ENCODE measurements at regions not wholly inside any gene's neighbourhood (a gene's known extent, or its start where the extent isn't known, plus 50 kb on each side); places are given as distances from the start of the nearest gene placed in this dataset.

GRCh38 chr6:149212206-149212605 is 105.3 kb upstream of the TAB2 start:
- no peak for ATAC-seq (ENCODE audit: insufficient number of reproducible peaks, low FRiP score, low read depth)
- H3K27ac ChIP-seq = no peak overlapping the region
- H3K27me3 ChIP-seq (replicated peaks; ENCODE audit: insufficient read depth) = no peaks in the 10 kb centered on the region
- H3K4me1 ChIP-seq (ENCODE audit: control insufficient read depth in 1 of 2, low read depth in 2 of 2) = no peaks in the 10 kb centered on the region
- DNase-seq (ENCODE audit: low spot score) = no peak
- no peaks in the 10 kb centered on the region for H3K36me3 ChIP-seq
- no peak overlapping the region for H3K4me3 ChIP-seq
- no peak for TF ChIP-seq CTCF (IDR thresholded peaks at IDR 0.05)
- H3K9me3 ChIP-seq = no peaks in the 10 kb centered on the region

GRCh38 chr6:149212892-149213801 is 104.4 kb upstream of the TAB2 start:
- Histone ChIP-seq H3K4me1 (ENCODE audit: control insufficient read depth in 1 of 2, low read depth in 2 of 2) (no peaks in the 10 kb centered on the region), H3K27ac (no peak overlapping the region), H3K4me3 (no peak overlapping the region), H3K36me3 (no peaks in the 10 kb centered on the region), H3K27me3 (replicated peaks; ENCODE audit: insufficient read depth) (no peaks in the 10 kb centered on the region), H3K9me3 (no peaks in the 10 kb centered on the region)
- DNase-seq (ENCODE audit: low spot score) (no peak), ATAC-seq (ENCODE audit: insufficient number of reproducible peaks, low FRiP score, low read depth) (no peak)
- TF ChIP-seq CTCF (IDR thresholded peaks at IDR 0.05) = no peak

- H3K27ac ChIP-seq = no peak overlapping the region
- H3K36me3 ChIP-seq = no peaks in the 10 kb centered on the region
- DNase-seq (ENCODE audit: low spot score) (no peak), ATAC-seq (ENCODE audit: insufficient number of reproducible peaks, low FRiP score, low read depth) (no peak)
- H3K9me3 ChIP-seq = no peaks in the 10 kb centered on the region
- no peaks in the 10 kb centered on the region for H3K27me3 ChIP-seq (replicated peaks; ENCODE audit: insufficient read depth)
- H3K4me1 ChIP-seq (ENCODE audit: control insufficient read depth in 1 of 2, low read depth in 2 of 2) = no peaks in the 10 kb centered on the region
- no peak overlapping the region for H3K4me3 ChIP-seq
- no peak for TF ChIP-seq CTCF (IDR thresholded peaks at IDR 0.05)
Measured at GRCh38 chr6:149213829-149214228, 103.7 kb upstream of the TAB2 start.

- Histone ChIP-seq H3K27me3 (replicated peaks; ENCODE audit: insufficient read depth) (no peaks in the 10 kb centered on the region), H3K9me3 (no peaks in the 10 kb centered on the region), H3K27ac (no peak overlapping the region), H3K36me3 (no peaks in the 10 kb centered on the region), H3K4me1 (ENCODE audit: control insufficient read depth in 1 of 2, low read depth in 2 of 2) (no peaks in the 10 kb centered on the region), H3K4me3 (no peak overlapping the region)
- DNase-seq (ENCODE audit: low spot score) (no peak), ATAC-seq (ENCODE audit: insufficient number of reproducible peaks, low FRiP score, low read depth) (no peak)
- no peak for TF ChIP-seq CTCF (IDR thresholded peaks at IDR 0.05)
Measured at GRCh38 chr6:149216459-149216858, 101.1 kb upstream of the TAB2 start.

- H3K9me3 ChIP-seq = no peaks in the 10 kb centered on the region
- no peak overlapping the region for H3K27ac ChIP-seq
- TF ChIP-seq CTCF (IDR thresholded peaks at IDR 0.05) = no peak
- no peaks in the 10 kb centered on the region for H3K27me3 ChIP-seq (replicated peaks; ENCODE audit: insufficient read depth)
- no peaks in the 10 kb centered on the region for H3K4me1 ChIP-seq (ENCODE audit: control insufficient read depth in 1 of 2, low read depth in 2 of 2)
- no peaks in the 10 kb centered on the region for H3K36me3 ChIP-seq
- no peak for ATAC-seq (ENCODE audit: insufficient number of reproducible peaks, low FRiP score, low read depth)
- DNase-seq (ENCODE audit: low spot score) = no peak
- H3K4me3 ChIP-seq = no peak overlapping the region
Measured at GRCh38 chr6:149217466-149217888, 100.0 kb upstream of the TAB2 start.

All from thoracic aorta (tissue), 2 donors.